ENCODE measurements at regions not wholly inside any gene's neighbourhood (a gene's known extent, or its start where the extent isn't known, plus 50 kb on each side); places are given as distances from the start of the nearest gene placed in this dataset.

DNA sequence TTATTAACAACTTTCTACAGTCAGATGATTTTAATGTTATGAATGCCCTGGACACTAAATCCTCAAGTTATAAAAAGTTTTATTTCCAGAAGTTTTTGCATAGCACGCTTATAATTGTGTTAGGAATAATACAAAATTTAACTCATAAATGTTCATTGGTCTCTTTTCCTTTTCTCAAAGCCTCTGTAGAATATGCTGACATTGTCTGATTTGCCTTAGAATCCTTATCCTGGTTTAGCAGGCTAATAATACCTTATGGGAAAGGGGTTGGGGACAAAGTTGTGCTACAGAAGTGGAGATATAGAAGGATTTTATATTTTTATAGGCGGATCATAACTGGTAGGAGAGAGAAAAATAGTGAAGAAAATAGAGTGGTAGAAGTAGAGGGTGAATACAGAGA is 1739.6 kb downstream of the OLFM4 start:
- TF ChIP-seq, protein P1, sequence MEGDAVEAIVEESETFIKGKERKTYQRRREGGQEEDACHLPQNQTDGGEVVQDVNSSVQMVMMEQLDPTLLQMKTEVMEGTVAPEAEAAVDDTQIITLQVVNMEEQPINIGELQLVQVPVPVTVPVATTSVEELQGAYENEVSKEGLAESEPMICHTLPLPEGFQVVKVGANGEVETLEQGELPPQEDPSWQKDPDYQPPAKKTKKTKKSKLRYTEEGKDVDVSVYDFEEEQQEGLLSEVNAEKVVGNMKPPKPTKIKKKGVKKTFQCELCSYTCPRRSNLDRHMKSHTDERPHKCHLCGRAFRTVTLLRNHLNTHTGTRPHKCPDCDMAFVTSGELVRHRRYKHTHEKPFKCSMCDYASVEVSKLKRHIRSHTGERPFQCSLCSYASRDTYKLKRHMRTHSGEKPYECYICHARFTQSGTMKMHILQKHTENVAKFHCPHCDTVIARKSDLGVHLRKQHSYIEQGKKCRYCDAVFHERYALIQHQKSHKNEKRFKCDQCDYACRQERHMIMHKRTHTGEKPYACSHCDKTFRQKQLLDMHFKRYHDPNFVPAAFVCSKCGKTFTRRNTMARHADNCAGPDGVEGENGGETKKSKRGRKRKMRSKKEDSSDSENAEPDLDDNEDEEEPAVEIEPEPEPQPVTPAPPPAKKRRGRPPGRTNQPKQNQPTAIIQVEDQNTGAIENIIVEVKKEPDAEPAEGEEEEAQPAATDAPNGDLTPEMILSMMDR (IDR thresholded peaks at IDR 0.05; ENCODE audit: low read depth, low read length, poor library complexity, severe bottlenecking): no peak
- TF ChIP-seq EZH2phosphoT487 (IDR thresholded peaks at IDR 0.05; ENCODE audit: borderline replicate concordance, low read length): no peak
